IMR-90 (cell line): ENCODE measurements at regions not wholly inside any gene's neighbourhood (a gene's known extent, or its start where the extent isn't known, plus 50 kb on each side); places are given as distances from the start of the nearest gene placed in this dataset.

ENCODE experiments used
- ATAC-seq: fragments of 200-7000 bp; cut with Tn5 transposase; 2 replicates; pipeline ENCODE4 v1.9.1; 2020; ENCODE audit warnings: low read depth, mild to moderate bottlenecking, moderate library complexity
- BruUV-seq: library from RNA; stranded (reverse); fragments of 400-500 nt; replicated peaks from 2 replicates; lab custom pipeline; 2021; lab: Mats Ljungman, UMichigan
- CTCF ChIA-PET: fragments of 300-600 bp; formaldehyde crosslinking; extraction: SDS; loops from one replicate; lab custom pipeline; 2021; ENCODE audit warnings: antibody characterized with exemption; lab: Yijun Ruan, JAX
- POLR2A ChIA-PET: fragments of 300-600 bp; sonication (Branson Sonifier 250); formaldehyde crosslinking; loops from one replicate; lab custom pipeline; 2022; ENCODE audit warnings: antibody characterized with exemption; ENCODE audit not compliant: unreplicated experiment; lab: Charles Lee
- DNase-seq: peaks from one replicate; pipeline ENCODE4 v3.0.0; 2013
- H2AFZ ChIP-seq: replicated peaks from 2 replicates; pipeline ENCODE3; 2013; ENCODE audit warnings: low read length, mild to moderate bottlenecking; ENCODE audit not compliant: poor library complexity
- H2AK5ac ChIP-seq: 2 replicates; pipeline ENCODE4 v1.6.1; 2013; ENCODE audit warnings: low read depth, low read length, inconsistent platforms
- H2AK9ac ChIP-seq: replicated peaks from 2 replicates; pipeline ENCODE3; 2013; ENCODE audit warnings: mild to moderate bottlenecking, low read depth, low read length, moderate library complexity; ENCODE audit not compliant: poor library complexity
- H2BK120ac ChIP-seq: 2 replicates; pipeline ENCODE4 v1.6.1; 2013; ENCODE audit warnings: low read depth, low read length, inconsistent platforms
- H2BK15ac ChIP-seq: 3 replicates; pipeline ENCODE4 v1.6.1; 2013; ENCODE audit warnings: low read depth, low read length, inconsistent platforms
- H2BK20ac ChIP-seq: 2 replicates; pipeline ENCODE4 v1.6.1; 2013; ENCODE audit warnings: low read depth, mild to moderate bottlenecking, inconsistent platforms, low read length, moderate library complexity
- H2BK5ac ChIP-seq: 2 replicates; pipeline ENCODE4 v1.6.1; 2013; ENCODE audit warnings: mild to moderate bottlenecking, low read depth, low read length, inconsistent platforms; ENCODE audit not compliant: poor library complexity, severe bottlenecking
- H3K14ac ChIP-seq: replicated peaks from 2 replicates; pipeline ENCODE4 v1.6.1; 2013; ENCODE audit warnings: low read depth, low read length, inconsistent platforms
- H3K18ac ChIP-seq: 2 replicates; pipeline ENCODE4 v1.6.1; 2013; ENCODE audit warnings: low read depth, low read length, control low read depth
- H3K23ac ChIP-seq: 2 replicates; pipeline ENCODE4 v1.6.1; 2013; ENCODE audit warnings: low read depth, low read length, inconsistent platforms
- H3K27ac ChIP-seq: 2 replicates; pipeline ENCODE4 v1.5.1; 2013; ENCODE audit warnings: mild to moderate bottlenecking, control low read depth, low read length; ENCODE audit not compliant: insufficient read depth
- H3K27me3 ChIP-seq: 2 replicates; pipeline ENCODE4 v1.6.1; 2013; ENCODE audit warnings: low read length; ENCODE audit not compliant: control insufficient read depth, insufficient read depth
- H3K36me3 ChIP-seq: 2 replicates; pipeline ENCODE4 v1.6.1; 2013; ENCODE audit warnings: low read length, mixed read lengths; ENCODE audit not compliant: control insufficient read depth, insufficient read depth
- H3K4ac ChIP-seq: 2 replicates; pipeline ENCODE4 v1.6.1; 2013; ENCODE audit warnings: low read depth, low read length, inconsistent platforms
- H3K4me1 ChIP-seq: 2 replicates; pipeline ENCODE4 v1.6.1; 2013; ENCODE audit warnings: low read length, mixed read lengths; ENCODE audit not compliant: control insufficient read depth, insufficient read depth
- H3K4me2 ChIP-seq: 2 replicates; pipeline ENCODE4 v1.6.1; 2013; ENCODE audit warnings: low read depth, mild to moderate bottlenecking, control low read depth, low read length, moderate library complexity
- H3K4me3 ChIP-seq: 2 replicates; pipeline ENCODE4 v1.5.1; 2013; ENCODE audit warnings: low read depth, mild to moderate bottlenecking, control low read depth, low read length, moderate library complexity; ENCODE audit not compliant: insufficient read depth
- H3K56ac ChIP-seq: 2 replicates; pipeline ENCODE4 v1.6.1; 2013; ENCODE audit warnings: low read length, inconsistent platforms; ENCODE audit not compliant: insufficient read depth; ENCODE audit errors: extremely low read depth
- H3K79me1 ChIP-seq, 2 experiments: 2 replicates each; pipeline ENCODE4 v1.6.1; 2013; ENCODE audit warnings: low read length in 2 of 2, inconsistent platforms in 1 of 2, low read depth in 1 of 2
- H3K9ac ChIP-seq: 2 replicates; pipeline ENCODE4 v1.6.1; 2013; ENCODE audit warnings: low read depth, low read length, control low read depth
- H3K9me1 ChIP-seq: 2 replicates; pipeline ENCODE4 v1.6.1; 2013; ENCODE audit warnings: low read length, inconsistent platforms; ENCODE audit not compliant: insufficient read depth
- H3K9me3 ChIP-seq: 2 replicates; pipeline ENCODE4 v1.6.1; 2013; ENCODE audit warnings: low read length; ENCODE audit not compliant: control insufficient read depth, insufficient read depth
- H4K20me1 ChIP-seq: 2 replicates; pipeline ENCODE4 v1.6.1; 2013; ENCODE audit warnings: low read length, inconsistent platforms; ENCODE audit not compliant: insufficient read depth
- H4K5ac ChIP-seq: 2 replicates; pipeline ENCODE4 v1.6.1; 2013; ENCODE audit warnings: mild to moderate bottlenecking, low read depth, low read length, control low read depth
- H4K8ac ChIP-seq, 2 experiments: 2 replicates each; pipeline ENCODE4 v1.6.1; 2013; ENCODE audit warnings: low read depth in 2 of 2, low read length in 2 of 2, control low read depth in 1 of 2, inconsistent platforms in 1 of 2
- H4K91ac ChIP-seq: 2 replicates; pipeline ENCODE4 v1.6.1; 2013; ENCODE audit warnings: low read depth, low read length, inconsistent platforms; ENCODE audit not compliant: insufficient read depth
- BHLHE40 ChIP-seq: fragments of 150-350 bp; IDR thresholded peaks from 2 replicates; pipeline ENCODE4 v1.6.1; 2016; ENCODE audit warnings: mild to moderate bottlenecking, low read depth, low read length
- CEBPB ChIP-seq: IDR thresholded peaks from 2 replicates; pipeline ENCODE4 v1.6.1; 2012; ENCODE audit warnings: low read depth, low read length, improper control_type of control experiment
- CHD1 ChIP-seq: IDR thresholded peaks from 2 replicates; pipeline ENCODE4 v1.6.1; 2012; ENCODE audit warnings: low read depth, low read length, improper control_type of control experiment
- CTCF ChIP-seq: conservative IDR thresholded peaks from 2 replicates; pipeline ENCODE4 v1.5.1; 2012; ENCODE audit warnings: mild to moderate bottlenecking, low read depth, low read length, improper control_type of control experiment
- FOS ChIP-seq: fragments of 150-350 bp; IDR thresholded peaks from 2 replicates; pipeline ENCODE4 v1.6.1; 2016; ENCODE audit warnings: low read depth, low read length
- MAZ ChIP-seq: IDR thresholded peaks from 2 replicates; pipeline ENCODE4 v1.6.1; 2012; ENCODE audit warnings: low read depth, mild to moderate bottlenecking, low read length, improper control_type of control experiment, moderate library complexity, borderline replicate concordance
- MXI1 ChIP-seq: IDR thresholded peaks from 2 replicates; pipeline ENCODE4 v1.6.1; 2012; ENCODE audit warnings: low read depth, mild to moderate bottlenecking, low read length, moderate library complexity, borderline replicate concordance
- NFE2L2 ChIP-seq: fragments of 150-350 bp; IDR thresholded peaks from 2 replicates; pipeline ENCODE4 v1.6.1; 2016; ENCODE audit warnings: low read depth, mild to moderate bottlenecking, low read length
- POLR2A ChIP-seq: IDR thresholded peaks from 2 replicates; pipeline ENCODE4 v1.6.1; 2012; ENCODE audit warnings: mild to moderate bottlenecking, low read depth, low read length
- RAD21 ChIP-seq: IDR thresholded peaks from 2 replicates; pipeline ENCODE4 v1.6.1; 2012; ENCODE audit warnings: low read length, improper control_type of control experiment
- RFX5 ChIP-seq: IDR thresholded peaks from 2 replicates; pipeline ENCODE4 v1.8.0; 2012; ENCODE audit warnings: low read depth, mild to moderate bottlenecking, low read length, moderate library complexity
- SMC3 ChIP-seq: fragments of 150-350 bp; IDR thresholded peaks from 2 replicates; pipeline ENCODE4 v1.6.1; 2016; ENCODE audit warnings: low read depth, mild to moderate bottlenecking, antibody characterized with exemption, low read length, moderate library complexity
- WGBS, 2 experiments: methylation state at CpG; one replicate each; pipeline versions ENCODE4 v1.1.5 to v1.1.7; 2013; ENCODE audit warnings: missing lambda C conversion rate in 2 of 2; ENCODE audit not compliant: insufficient read length in 1 of 2; ENCODE audit errors: extremely low coverage in 2 of 2; 5-methylcytosine and 5-hydroxymethylcytosine counted together
- dilution Hi-C: fragments of 300-500 bp; cut with HindIII; formaldehyde crosslinking; loops from one replicate; pipeline ENCODE4 v1.14.3; 2018; ENCODE audit warnings: low sequenced_read_pairs; ENCODE audit not compliant: unreplicated experiment
- in situ Hi-C: fragments of 300-500 bp; cut with MboI; formaldehyde crosslinking; loops from 3 replicates; pipeline ENCODE4 v1.14.3; 2019; ENCODE audit warnings: low sequenced_read_pairs, inconsistent platforms, mixed read lengths
- intact Hi-C: fragments of 100-400 bp; cut with micrococcal nuclease; formaldehyde crosslinking; loops from 2 replicates; pipeline ENCODE4 v1.10.0; 2022
- TF ChIP-seq, protein P1 (sequence below): fragments of 150-350 bp; IDR thresholded peaks from 2 replicates; pipeline ENCODE4 v1.6.1; 2016; ENCODE audit warnings: low read depth, mild to moderate bottlenecking, low read length, moderate library complexity, borderline replicate concordance
- TF ChIP-seq, protein P2 (sequence below): fragments of 150-350 bp; IDR thresholded peaks from 2 replicates; pipeline ENCODE4 v1.6.1; 2017; ENCODE audit warnings: mild to moderate bottlenecking, antibody characterized with exemption, low read length, low read depth

DNA sequence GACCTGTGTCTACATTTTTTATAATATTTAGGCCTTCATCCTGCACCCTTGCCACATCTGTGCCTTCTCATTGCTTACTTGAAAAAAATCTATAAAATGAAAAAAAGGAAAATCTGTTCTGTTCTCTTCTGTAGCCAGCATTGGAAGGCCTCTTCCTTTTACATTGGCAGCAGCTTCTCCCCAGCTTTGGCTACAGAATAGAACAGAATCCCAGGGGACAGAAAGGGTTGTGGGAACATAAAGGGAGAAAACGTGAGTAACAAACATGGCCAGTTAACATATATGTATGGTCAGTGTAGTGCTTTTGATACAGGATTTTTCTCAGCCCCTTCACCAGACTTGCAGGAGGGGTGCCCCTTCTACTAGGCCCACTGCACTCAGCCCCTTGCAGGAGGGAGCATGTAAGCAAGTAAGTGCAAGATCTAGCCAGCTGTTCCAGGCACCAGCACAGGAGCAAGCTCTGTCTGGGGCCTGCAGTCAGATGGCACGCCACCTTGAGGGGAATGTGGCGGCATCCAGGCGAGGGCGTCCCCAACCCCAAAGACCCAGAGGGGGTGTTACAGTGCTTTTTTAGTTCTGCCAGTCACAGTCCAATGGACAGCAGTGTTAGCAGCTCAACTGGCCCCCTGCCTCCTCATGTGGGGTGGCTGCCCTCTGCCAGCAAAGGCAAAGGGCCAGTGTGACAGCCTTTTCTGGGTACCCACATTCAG, 330.5 kb upstream of the ZNF462 start:
- ChIA-PET CTCF (no interaction called here), POLR2A (no interaction called here)
- Histone ChIP-seq H3K14ac (no peak overlapping the region), H3K4ac (no peak overlapping the region), H4K91ac (no peak overlapping the region), H3K27ac (no peak overlapping the region), H2BK120ac (no peak overlapping the region), H3K4me1 (no peaks in the 10 kb centered on the region), H2AFZ (no peak overlapping the region), H3K23ac (no peak overlapping the region), H2BK20ac (no peak overlapping the region), H3K4me3 (no peak overlapping the region), H2AK9ac (no peak overlapping the region), H3K79me1 (no peaks in the 10 kb centered on the region), H2BK5ac (no peak overlapping the region), H3K56ac (no peak overlapping the region), H3K36me3 (no peaks in the 10 kb centered on the region), H3K18ac (no peak overlapping the region), H2AK5ac (no peak overlapping the region), H3K9me1 (no peaks in the 10 kb centered on the region), H3K4me2 (no peak overlapping the region), H3K9ac (no peak overlapping the region), H2BK15ac (no peak overlapping the region), H4K5ac (no peak overlapping the region), H3K27me3 (no peaks in the 10 kb centered on the region), H4K8ac (no peak overlapping the region), H3K9me3 (peaks cover 5% of the 10 kb centered on the region), H4K20me1 (no peaks in the 10 kb centered on the region)
- dilution Hi-C loops (no loop called here), intact Hi-C loops (no loop called here), in situ Hi-C loops (no loop called here)
- no peak for ATAC-seq
- TF ChIP-seq, protein P1, sequence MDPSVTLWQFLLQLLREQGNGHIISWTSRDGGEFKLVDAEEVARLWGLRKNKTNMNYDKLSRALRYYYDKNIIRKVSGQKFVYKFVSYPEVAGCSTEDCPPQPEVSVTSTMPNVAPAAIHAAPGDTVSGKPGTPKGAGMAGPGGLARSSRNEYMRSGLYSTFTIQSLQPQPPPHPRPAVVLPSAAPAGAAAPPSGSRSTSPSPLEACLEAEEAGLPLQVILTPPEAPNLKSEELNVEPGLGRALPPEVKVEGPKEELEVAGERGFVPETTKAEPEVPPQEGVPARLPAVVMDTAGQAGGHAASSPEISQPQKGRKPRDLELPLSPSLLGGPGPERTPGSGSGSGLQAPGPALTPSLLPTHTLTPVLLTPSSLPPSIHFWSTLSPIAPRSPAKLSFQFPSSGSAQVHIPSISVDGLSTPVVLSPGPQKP = no peak
- no peak for TF ChIP-seq CTCF
- TF ChIP-seq, protein P2, sequence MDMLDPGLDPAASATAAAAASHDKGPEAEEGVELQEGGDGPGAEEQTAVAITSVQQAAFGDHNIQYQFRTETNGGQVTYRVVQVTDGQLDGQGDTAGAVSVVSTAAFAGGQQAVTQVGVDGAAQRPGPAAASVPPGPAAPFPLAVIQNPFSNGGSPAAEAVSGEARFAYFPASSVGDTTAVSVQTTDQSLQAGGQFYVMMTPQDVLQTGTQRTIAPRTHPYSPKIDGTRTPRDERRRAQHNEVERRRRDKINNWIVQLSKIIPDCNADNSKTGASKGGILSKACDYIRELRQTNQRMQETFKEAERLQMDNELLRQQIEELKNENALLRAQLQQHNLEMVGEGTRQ = no peak
- TF ChIP-seq POLR2A = no peak
- no peak for TF ChIP-seq RAD21
- no peak for TF ChIP-seq BHLHE40
- TF ChIP-seq CEBPB = no peak
- TF ChIP-seq CHD1 = no peak
- TF ChIP-seq MXI1 = no peak
- no peak for TF ChIP-seq RFX5
- no peak for TF ChIP-seq NFE2L2
- no peak for TF ChIP-seq FOS
- TF ChIP-seq MAZ = no peak
- TF ChIP-seq SMC3 = no peak
- no TSS peak for BruUV-seq
- no CpG with 5 or more reads among the region's 5 CpGs for whole genome bisulfite sequencing, 2 experiments
- no peak for DNase-seq
